ENCODE measurements at regions not wholly inside any gene's neighbourhood (a gene's known extent, or its start where the extent isn't known, plus 50 kb on each side); places are given as distances from the start of the nearest gene placed in this dataset.

DNA sequence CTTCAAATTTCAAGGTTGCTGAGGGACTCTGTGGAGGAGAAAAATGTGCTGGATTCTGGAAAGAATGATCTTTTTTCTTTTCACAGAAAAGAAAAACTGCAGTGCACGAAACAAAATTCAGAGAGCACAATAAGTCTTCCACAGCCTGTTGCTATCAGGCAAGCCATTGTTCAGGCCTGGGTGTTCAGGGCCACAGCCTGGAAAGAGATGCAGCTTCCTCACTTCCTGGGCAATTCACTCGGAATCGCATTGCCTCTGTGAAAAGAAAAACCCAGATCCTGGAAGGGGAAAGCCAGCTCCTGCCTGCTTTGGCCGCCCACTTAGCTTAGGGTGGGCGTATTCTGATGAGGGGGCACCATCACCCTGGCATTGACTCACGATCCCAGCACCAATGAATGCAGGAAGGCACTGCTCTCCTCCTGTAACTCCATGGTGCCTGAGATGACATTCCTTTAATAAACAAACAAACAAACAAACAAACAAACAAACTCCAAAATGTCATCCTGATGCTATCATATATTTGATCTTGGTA lies 863.9 kb downstream of the BCL11B start:
- TF ChIP-seq PHF21A (CRISPR knock-in tag; IDR thresholded peaks at IDR 0.05), result no peak
- TF ChIP-seq CBX5 (CRISPR knock-in tag; IDR thresholded peaks at IDR 0.05; ENCODE audit: borderline replicate concordance), result no peak
- no peak for TF ChIP-seq ZFP37 (CRISPR knock-in tag; IDR thresholded peaks at IDR 0.05; ENCODE audit: borderline replicate concordance)
- no peak for TF ChIP-seq POLR2A (IDR thresholded peaks at IDR 0.05; ENCODE audit: insufficient read depth in 1 of 2, low read depth in 2 of 2, low read length in 2 of 2)
- TF ChIP-seq POLR2AphosphoS2 (IDR thresholded peaks at IDR 0.05; ENCODE audit: low read depth, low read length), result no peak
- TF ChIP-seq RAD21 (CRISPR knock-in tag; IDR thresholded peaks at IDR 0.05), result no peak
- TF ChIP-seq, protein P1, sequence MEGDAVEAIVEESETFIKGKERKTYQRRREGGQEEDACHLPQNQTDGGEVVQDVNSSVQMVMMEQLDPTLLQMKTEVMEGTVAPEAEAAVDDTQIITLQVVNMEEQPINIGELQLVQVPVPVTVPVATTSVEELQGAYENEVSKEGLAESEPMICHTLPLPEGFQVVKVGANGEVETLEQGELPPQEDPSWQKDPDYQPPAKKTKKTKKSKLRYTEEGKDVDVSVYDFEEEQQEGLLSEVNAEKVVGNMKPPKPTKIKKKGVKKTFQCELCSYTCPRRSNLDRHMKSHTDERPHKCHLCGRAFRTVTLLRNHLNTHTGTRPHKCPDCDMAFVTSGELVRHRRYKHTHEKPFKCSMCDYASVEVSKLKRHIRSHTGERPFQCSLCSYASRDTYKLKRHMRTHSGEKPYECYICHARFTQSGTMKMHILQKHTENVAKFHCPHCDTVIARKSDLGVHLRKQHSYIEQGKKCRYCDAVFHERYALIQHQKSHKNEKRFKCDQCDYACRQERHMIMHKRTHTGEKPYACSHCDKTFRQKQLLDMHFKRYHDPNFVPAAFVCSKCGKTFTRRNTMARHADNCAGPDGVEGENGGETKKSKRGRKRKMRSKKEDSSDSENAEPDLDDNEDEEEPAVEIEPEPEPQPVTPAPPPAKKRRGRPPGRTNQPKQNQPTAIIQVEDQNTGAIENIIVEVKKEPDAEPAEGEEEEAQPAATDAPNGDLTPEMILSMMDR (CRISPR knock-in tag; IDR thresholded peaks at IDR 0.05), result no peak
- TF ChIP-seq SYNCRIP (IDR thresholded peaks at IDR 0.05; ENCODE audit: insufficient read depth, low read depth, low read length), result no peak
- no peak for TF ChIP-seq SRSF1 (optimal IDR thresholded peaks at IDR 0.05; ENCODE audit: low read depth, low read length)
- no peak for TF ChIP-seq ZNF543 (CRISPR knock-in tag; IDR thresholded peaks at IDR 0.05)
- TF ChIP-seq CHCHD3 (CRISPR knock-in tag; IDR thresholded peaks at IDR 0.05), result no peak

All from HepG2 (cell line).